GM12873 (cell line): ENCODE measurements at regions not wholly inside any gene's neighbourhood (a gene's known extent, or its start where the extent isn't known, plus 50 kb on each side); places are given as distances from the start of the nearest gene placed in this dataset.

Experiments used
- CTCF ChIP-seq: IDR thresholded peaks from 2 replicates; pipeline ENCODE4 v1.5.1; 2012; ENCODE audit warnings: low read depth, mild to moderate bottlenecking, moderate library complexity, low read length, control low read depth; ENCODE audit not compliant: insufficient read depth; ENCODE audit errors: missing control alignments

DNA sequence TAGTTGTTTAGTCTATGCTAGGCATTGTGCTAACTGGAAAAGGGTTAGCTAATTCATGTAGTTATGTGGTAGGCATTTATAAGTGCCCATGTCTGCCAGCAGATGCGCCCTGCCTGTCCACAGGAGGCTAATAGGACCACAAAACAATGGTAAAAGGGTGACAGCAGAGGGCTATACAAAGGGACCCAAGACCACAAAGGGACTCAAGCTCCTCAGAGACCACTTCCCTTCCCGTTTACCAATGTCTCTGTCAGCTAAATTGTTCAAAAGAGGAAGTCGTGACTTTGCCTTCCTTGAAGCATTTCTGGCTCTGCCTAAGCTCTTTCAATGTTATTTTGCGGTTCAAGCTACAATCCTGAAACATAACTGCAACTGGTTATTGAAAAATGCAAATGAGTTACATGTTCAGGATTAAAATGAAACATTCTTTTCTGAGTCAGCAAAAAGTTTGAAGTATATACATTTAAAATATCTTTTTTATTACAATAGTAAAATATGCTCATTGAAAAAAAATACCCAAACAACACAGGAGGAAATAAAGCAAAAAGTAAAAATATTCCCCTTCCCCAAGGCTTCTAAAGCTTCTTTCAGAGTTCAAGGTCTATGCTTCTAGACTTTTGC is 149.2 kb downstream of the MAF start:
- no peak for TF ChIP-seq CTCF

DNA sequence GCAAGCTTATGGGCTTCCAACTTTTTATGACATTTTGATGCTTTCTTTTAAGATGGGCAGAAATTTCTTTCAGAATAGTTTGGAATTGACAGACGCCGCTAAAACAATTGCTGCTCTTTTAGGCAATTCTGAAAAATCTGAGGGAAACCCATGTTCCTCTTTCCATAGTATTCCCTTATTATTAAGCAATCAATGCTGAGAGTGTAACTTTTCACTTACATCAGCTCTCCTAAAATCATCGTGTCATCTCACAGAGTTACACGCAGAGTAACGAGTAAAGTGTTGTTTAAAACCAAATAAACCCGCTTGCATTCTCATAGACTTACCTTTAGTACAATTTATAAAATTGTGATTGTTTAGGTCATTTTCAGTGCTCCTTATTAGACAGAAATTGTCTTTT is 150.6 kb downstream of the MAF start:
- no peak for TF ChIP-seq CTCF

- TF ChIP-seq CTCF, result no peak
Observed at GRCh38 chr16:79449067-79449769, 151.3 kb downstream of the MAF start.

DNA sequence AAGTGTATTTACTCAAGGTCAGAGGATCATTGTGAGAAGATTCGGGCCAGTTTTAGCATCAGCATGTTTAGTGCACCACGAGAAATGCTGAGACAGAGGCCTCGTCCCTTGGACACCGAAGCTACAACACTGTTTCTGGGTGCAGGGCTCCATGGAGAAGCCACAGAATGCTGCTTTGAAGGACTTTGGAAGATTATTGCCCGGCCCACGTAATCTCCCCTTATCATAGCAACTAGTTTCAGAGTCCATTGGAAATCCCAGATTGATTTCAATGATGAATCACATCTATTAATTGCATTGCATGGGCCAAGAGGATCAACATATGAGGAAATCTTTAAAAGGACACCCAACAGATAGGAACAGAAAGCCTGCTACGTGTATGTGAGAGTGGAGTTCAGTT is 156.0 kb downstream of the MAF start:
- TF ChIP-seq CTCF, result no peak

DNA sequence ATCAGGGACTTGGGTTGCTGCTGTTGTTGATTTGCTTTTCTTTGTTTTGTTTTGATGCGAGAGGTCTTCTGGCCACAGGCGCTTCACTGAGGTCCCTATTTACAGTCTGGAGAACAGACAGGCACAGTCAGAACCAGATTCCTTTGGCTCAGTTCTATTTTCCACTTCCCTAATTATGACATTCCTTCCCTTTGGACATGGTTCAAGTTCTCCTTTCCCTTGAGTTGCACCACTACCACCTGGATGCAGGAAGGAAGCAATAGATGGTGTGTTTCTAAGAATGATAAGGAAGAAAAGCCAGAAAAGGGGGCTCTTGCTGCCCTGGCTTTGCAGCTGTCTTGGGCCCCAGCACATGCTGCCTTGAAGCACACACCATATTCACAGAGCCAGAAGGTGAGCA is 160.6 kb downstream of the MAF start:
- TF ChIP-seq CTCF, result no peak

GRCh38 chr16:79437764-79438751 is 162.5 kb downstream of the MAF start:
- no peak for TF ChIP-seq CTCF

GRCh38 chr16:79436885-79437284 is 163.7 kb downstream of the MAF start:
- TF ChIP-seq CTCF, result no peak
